ENCODE measurements at regions not wholly inside any gene's neighbourhood (a gene's known extent, or its start where the extent isn't known, plus 50 kb on each side); places are given as distances from the start of the nearest gene placed in this dataset.
A peak's percentile ranks its signal among the peaks of the same experiment; 100 is the strongest.

DNA sequence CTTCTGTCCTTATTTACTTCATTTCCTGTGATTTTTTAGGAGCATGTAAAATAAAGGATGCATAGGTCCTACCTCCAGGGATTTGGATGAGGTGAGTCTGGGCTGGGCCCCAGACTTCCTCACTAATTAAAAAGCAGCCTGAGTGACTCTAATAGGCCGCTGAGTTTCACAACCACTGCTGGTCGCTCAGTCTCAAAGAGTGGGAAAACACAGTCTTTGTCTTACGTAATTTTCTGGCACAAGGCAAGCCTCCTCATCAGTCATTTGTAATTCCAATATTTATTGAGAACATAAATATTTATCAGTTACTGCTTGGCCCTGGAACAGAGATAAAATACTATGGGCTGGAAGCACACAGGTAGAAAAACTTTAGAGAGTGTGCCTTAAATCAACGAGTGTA lies 195.4 kb upstream of the RUNX1 start:
- TF ChIP-seq, protein P1, sequence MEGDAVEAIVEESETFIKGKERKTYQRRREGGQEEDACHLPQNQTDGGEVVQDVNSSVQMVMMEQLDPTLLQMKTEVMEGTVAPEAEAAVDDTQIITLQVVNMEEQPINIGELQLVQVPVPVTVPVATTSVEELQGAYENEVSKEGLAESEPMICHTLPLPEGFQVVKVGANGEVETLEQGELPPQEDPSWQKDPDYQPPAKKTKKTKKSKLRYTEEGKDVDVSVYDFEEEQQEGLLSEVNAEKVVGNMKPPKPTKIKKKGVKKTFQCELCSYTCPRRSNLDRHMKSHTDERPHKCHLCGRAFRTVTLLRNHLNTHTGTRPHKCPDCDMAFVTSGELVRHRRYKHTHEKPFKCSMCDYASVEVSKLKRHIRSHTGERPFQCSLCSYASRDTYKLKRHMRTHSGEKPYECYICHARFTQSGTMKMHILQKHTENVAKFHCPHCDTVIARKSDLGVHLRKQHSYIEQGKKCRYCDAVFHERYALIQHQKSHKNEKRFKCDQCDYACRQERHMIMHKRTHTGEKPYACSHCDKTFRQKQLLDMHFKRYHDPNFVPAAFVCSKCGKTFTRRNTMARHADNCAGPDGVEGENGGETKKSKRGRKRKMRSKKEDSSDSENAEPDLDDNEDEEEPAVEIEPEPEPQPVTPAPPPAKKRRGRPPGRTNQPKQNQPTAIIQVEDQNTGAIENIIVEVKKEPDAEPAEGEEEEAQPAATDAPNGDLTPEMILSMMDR (IDR thresholded peaks at IDR 0.05): no peak
- Mint-ChIP-seq H3K27ac (ENCODE audit: unreplicated experiment) (no peak overlapping the region), H3K27me3 (ENCODE audit: low read depth) (no peaks in the 10 kb centered on the region), H3K9me3 (ENCODE audit: low read depth) (peaks cover 2% of the 10 kb centered on the region), H3K4me3 (ENCODE audit: unreplicated experiment) (no peak overlapping the region), H3K36me3 (ENCODE audit: low read depth) (no peaks in the 10 kb centered on the region), H3K4me1 (ENCODE audit: low read depth) (peaks cover 8% of the 10 kb centered on the region)
- no peak for DNase-seq (ENCODE audit: low spot score)

DNA sequence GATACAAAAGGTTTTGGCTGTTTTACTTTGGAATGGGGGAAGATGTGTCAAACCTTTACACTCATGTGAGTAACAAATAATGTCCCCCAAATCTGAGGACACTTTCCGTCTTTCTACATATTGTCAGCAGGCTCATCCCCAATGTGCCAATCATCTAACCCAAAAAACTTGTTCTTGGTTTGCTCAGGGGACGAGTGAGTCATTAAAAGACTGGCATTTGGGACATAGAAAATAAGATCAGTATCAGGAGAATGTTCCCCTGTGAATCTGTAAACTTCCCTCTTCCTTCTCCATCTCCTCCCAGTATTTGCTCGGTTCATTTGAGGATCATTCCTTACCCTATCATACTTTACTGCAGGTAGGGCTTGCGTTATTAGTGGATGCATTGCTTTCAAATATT lies 194.1 kb upstream of the RUNX1 start:
- H3K27me3 Mint-ChIP-seq (ENCODE audit: low read depth): no peaks in the 10 kb centered on the region
- H3K36me3 Mint-ChIP-seq (ENCODE audit: low read depth): no peaks in the 10 kb centered on the region
- H3K4me3 Mint-ChIP-seq (ENCODE audit: unreplicated experiment): no peak overlapping the region
- H3K9me3 Mint-ChIP-seq (ENCODE audit: low read depth): peaks cover 2% of the 10 kb centered on the region
- H3K27ac Mint-ChIP-seq (ENCODE audit: unreplicated experiment): no peak overlapping the region
- peaks cover 14% of the 10 kb centered on the region for H3K4me1 Mint-ChIP-seq (ENCODE audit: low read depth)
- TF ChIP-seq, protein P1 (IDR thresholded peaks at IDR 0.05): no peak
- DNase-seq (ENCODE audit: low spot score): no peak

DNA sequence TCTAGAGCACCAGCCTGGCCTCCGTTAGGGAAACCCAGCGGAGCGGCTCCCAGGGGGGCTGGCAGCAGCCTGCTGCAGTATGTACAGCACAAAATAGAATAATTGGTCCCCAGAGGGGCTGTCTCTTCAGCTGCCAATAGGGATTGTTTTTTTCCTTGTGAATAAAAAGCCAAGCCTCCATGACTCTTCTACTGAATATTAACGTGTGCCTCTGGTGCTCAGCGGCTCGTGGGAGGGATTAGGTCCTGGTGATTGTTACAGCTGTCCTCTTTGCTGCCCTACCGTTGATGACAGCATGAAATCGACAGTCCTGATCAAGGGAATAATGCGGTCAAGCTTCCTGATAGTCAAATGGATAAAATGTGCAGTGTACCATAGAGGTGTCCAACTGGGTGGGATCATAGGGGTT lies 190.7 kb upstream of the RUNX1 start:
- no peak for DNase-seq (ENCODE audit: low spot score)
- Mint-ChIP-seq H3K36me3 (ENCODE audit: low read depth) (no peaks in the 10 kb centered on the region), H3K27me3 (ENCODE audit: low read depth) (peaks cover 1% of the 10 kb centered on the region), H3K9me3 (ENCODE audit: low read depth) (peaks cover 9% of the 10 kb centered on the region), H3K27ac (ENCODE audit: unreplicated experiment) (peak overlapping the region; percentile 68), H3K4me1 (ENCODE audit: low read depth) (peaks cover 15% of the 10 kb centered on the region), H3K4me3 (ENCODE audit: unreplicated experiment) (peak overlapping the region; percentile 46)
- TF ChIP-seq, protein P1 (IDR thresholded peaks at IDR 0.05): no peak

DNA sequence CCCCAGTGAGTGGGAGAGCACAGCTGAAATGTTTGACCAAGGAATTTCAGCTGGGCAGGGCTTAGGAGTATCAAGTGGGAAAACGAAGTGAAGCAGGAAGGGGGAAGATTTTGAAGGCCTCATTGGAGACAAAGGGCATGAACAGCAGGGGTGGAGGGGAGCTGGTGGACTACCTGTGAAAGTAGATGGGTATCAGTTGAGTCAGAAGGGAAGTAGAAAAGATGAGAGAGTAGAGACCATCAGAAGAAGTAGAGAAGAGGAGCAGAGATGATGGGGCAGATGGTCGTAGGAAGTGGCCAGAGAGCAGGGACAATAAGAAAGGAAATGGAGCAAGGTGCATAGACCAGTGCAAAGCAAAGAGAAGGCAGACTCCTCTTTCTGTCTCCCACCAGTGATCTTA lies 189.0 kb upstream of the RUNX1 start:
- no peak overlapping the region for H3K27ac Mint-ChIP-seq (ENCODE audit: unreplicated experiment)
- peaks cover 1% of the 10 kb centered on the region for H3K27me3 Mint-ChIP-seq (ENCODE audit: low read depth)
- no peak overlapping the region for H3K4me3 Mint-ChIP-seq (ENCODE audit: unreplicated experiment)
- H3K9me3 Mint-ChIP-seq (ENCODE audit: low read depth): peaks cover 9% of the 10 kb centered on the region
- TF ChIP-seq, protein P1 (IDR thresholded peaks at IDR 0.05): no peak
- H3K4me1 Mint-ChIP-seq (ENCODE audit: low read depth): peaks cover 18% of the 10 kb centered on the region
- DNase-seq (ENCODE audit: low spot score): no peak
- H3K36me3 Mint-ChIP-seq (ENCODE audit: low read depth): no peaks in the 10 kb centered on the region

DNA sequence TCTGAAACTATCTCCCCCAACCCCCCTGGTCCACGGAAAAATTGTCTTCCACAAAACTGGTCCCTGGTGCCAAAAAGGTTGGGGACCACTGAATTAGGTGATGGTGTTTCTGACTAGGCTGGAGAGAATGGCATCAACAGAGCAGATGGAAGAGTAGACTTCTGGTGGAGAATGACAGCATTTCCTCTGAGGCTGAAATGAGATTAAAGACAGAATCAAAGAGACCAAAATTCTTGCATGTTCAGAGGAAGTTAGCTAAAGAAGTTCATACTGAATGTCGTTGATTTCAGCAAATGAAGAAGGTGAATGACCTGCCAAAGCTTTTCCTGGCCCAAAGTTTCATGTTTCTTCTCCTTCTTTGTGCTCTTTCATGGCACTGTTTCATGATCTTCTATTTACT lies 188.2 kb upstream of the RUNX1 start:
- Mint-ChIP-seq H3K27ac (ENCODE audit: unreplicated experiment) (no peak overlapping the region), H3K36me3 (ENCODE audit: low read depth) (no peaks in the 10 kb centered on the region)

More for the DNA sequence above, 188.2 kb upstream of the RUNX1 start:
- Mint-ChIP-seq H3K27me3 (ENCODE audit: low read depth) (peaks cover 1% of the 10 kb centered on the region), H3K4me3 (ENCODE audit: unreplicated experiment) (no peak overlapping the region), H3K4me1 (ENCODE audit: low read depth) (peaks cover 23% of the 10 kb centered on the region), H3K9me3 (ENCODE audit: low read depth) (peaks cover 9% of the 10 kb centered on the region)
- TF ChIP-seq, protein P1 (IDR thresholded peaks at IDR 0.05): no peak
- no peak for DNase-seq (ENCODE audit: low spot score)
